GDM1 (cell line): ENCODE measurements at regions not wholly inside any gene's neighbourhood (a gene's known extent, or its start where the extent isn't known, plus 50 kb on each side); places are given as distances from the start of the nearest gene placed in this dataset.
"Not testable (repeated sequence)": the region's sequence is repeated elsewhere in the genome, so short reads cannot be mapped to it uniquely, and the experiment has no call there.

Source experiments
- DNase-seq: peaks from one replicate; lab custom pipeline; 2025; lab: John Stamatoyannopoulos, UW

DNA sequence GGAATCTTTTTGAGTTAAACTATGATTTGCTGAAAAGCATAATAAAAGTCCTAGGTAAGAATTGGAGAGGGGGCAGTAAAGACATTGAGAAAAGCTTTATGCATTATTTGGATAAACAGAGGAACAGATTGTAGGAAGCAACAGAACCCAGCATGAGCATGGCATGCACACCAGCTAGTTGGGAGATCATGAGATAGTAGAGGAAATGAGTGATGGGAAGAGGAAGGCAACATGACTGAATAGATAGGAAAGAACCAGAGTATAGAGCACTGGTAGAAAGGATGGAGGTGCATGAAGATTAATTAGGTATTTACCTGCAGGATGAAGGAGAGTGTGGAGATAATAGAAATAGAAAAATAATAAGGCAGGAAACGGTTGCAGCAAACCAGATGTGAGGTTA is 248.5 kb upstream of the LMO3 start:
- DNase-seq, result no peak

DNA sequence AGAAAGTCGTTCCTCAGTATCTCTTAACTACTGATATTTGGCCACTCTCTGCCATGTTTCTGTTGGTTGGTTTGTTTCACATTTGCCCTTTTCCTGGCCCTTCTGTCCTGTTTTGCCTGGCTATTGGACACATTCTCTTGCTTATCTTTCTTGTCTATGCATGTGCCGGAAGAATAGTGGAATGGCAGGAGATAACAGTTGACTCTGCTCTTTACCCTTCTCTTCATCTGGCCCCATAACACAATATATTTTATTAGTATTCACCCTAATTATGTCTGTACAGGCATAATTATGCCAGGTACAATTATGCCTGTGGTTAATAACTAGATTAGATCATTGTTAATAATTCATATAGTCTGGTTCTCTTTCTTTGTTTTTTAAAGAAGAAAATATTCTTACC is 243.5 kb upstream of the LMO3 start:
- no peak for DNase-seq

DNA sequence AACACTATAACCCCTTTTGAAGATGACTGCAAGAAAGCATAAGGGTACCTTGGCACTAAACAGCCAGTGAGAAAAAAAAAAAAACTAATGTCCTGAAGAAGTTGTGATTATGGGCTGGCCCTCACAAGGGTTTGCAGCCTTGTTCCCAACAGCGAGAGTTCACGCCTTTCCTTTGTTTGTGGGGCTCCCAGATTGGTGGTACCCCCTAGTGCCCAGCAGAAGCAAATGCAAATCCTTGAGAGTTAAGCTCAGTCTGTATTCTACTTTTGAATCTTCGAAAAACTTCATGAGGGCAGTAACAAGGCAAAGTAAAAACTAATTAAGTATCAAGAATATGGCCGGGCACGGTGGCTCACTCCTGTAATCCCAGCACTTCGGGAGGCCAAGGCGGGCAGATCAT is 238.9 kb upstream of the LMO3 start:
- DNase-seq, result no peak

DNA sequence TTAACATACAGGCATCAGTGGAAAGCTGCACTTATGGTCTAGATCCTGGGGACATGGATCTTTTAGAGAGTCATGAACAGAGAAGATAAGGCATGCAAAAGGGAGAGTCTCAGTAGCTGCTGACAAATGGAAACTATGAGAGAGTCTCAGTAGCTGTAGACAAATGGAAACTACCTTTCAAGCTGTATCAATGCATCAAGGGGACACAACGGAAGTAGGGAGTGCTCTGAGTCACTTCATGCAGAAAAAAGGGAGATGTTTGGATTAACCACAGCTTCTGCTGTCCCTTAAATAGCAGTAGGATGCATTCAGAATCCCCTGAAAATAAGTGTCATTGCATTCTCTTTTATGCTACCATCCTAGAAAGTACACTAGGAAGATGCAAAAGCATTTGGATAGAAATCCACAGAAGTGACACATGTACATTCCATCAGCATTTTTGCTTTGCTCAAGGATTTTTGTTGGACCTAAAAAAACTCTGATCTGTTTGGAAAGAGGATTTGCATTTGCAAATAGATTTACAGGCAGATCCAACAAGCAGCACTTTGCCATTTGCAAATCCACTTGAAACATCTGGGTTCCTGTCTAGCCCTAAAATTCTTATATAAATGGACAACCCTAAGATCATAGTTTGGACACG is 227.5 kb upstream of the LMO3 start:
- no peak for DNase-seq

DNA sequence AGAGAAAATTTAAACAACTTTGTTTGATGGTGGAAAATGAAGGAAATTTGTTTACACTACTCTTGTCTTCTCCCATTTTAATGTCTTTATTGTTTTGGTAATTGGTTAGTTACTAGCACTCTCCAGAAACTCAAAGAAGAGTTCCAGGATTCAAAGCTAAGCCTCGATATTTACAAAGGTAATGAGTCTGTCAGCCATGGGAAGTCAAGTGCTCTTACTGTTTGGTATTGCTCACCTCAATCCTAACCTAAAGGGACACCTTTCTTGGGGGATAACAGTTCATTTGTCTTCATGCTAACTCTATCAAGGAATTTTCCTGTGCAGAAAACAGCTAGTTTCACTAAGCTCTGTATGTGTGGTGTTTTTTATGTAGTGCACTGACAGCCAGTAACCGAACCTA is 222.9 kb upstream of the LMO3 start:
- DNase-seq, result no peak

DNA sequence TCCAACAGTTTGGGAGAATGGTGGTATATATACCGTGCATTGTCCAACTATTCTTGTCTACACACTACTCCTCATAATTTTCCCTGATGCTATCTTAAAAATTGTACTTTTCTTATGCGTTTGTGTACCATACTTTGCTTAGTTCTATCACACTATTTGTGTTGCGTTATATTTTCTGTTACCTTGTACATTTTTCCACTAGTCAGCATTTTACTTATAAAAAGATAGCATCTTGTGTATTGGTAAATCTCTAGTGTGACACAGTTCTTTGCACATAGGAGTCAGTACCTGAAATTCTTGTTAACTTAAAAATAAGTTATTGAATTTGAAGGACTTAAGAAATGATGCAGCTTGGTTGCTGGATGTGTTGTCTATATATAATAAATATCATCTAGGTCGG is 201.8 kb upstream of the LMO3 start:
- DNase-seq, result no peak

DNA sequence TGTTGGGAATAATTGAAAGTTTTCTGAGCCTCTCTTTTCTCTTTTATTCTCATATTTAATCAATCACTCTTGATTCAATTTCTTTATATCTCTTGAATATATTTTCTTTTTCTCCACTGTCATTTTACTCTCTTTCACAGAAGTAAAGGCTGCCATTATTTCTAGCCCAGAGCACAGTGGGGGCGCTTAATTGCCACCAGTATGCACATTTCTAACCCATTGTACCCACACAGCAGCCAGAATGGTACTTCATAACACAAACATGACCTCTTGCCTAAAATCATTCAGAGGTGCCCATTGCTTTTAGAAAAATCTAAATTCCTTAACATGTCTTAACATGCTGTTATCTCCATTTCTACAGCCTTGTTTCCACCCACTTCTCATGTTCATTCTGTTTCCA is 190.2 kb upstream of the LMO3 start:
- no peak for DNase-seq

DNA sequence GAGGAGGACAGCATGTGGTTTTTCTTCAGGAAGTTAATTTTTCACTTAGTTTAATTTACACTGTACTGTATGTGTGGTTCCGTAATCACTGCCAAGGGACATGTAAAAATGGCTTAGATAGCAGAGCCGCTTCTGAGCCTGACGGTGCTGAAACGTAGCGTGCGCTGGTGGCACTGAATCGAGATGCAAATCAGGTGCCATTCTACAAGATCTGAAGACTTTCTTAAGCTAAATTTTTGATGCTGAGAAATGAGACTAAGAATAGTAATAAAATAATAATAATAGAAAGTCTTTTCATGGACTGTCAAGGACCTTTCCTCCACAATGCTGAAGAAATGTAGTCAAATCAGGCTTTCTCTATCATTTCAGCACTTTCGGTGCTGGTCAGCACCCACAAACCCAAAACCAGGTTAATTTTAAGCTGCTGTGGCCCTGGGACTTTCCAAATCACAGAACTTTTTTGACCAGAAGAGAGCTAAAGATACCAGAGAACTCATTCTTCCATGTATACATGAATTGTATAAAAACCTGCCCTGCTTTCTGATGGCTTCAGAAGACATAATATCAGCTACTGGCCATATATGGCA is 183.3 kb upstream of the LMO3 start:
- no peak for DNase-seq

DNA sequence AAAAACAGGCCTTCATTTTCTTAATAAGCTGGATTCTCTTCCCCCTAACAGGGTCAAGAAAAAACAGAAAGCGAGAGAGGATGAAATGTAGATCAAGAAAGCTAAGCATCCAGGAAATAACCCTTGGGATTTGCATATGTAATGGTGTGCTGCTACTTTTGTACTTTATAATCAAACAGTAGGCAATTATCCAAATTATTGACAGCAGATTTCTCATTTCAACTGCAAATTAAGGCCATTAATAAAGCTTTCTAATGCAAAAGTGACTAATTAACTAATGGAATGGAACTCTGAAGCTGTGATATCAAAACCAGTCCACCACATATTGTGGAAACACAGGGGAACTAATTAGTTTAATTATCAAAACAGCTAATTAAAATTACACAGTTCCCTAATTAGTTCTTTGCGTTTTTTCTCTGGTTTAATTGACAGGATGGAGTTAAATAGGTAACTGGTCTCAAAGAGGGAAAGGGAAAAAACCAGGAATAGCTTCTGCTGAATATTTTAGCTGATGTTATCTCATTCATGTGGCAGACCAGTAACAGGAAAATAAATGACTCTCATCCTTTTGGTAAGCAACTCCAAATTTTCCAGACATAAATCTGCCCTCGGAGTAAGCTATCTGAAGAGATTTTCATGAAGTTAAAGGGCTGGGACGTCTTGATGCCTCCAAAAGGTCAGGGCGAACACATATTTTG is 182.7 kb upstream of the LMO3 start:
- no peak for DNase-seq

DNA sequence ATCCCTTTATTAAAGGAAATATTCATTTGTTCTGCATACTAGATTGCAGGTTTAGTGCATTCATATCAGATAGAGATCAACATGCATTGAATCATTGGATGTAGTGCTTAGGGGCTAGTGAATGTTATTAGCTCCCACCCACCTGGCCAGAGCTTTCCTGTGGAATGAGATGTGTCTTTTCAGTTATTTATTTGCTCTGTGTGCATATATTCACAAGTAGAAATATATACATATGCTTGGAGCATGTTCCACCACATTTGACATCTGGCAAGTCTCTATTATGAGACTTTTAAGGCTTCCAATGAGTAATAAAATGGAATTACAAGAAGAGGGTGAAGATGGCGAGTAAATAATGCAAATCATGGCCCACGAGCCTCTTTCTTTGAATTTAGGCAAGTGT is 180.0 kb upstream of the LMO3 start:
- DNase-seq, result no peak

DNA sequence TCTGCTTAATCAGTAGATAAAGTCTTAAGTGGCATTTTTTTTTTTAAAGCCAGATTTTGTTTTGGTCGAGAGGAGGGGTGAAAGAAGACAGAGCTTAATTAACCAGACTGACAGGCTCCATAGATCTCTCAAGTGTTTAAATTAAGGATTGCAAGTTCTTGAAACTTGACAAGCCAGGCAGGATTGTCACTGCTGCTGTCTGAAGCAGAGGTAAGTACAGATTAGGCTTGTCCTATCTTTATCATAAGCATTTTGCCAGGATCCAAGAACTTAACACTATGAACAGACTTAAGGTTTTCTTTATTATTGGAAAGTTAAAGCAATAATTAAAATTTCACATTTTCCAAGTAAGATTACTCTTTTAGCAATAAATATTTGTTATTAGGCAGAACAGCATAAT is 179.6 kb upstream of the LMO3 start:
- DNase-seq, result no peak

DNA sequence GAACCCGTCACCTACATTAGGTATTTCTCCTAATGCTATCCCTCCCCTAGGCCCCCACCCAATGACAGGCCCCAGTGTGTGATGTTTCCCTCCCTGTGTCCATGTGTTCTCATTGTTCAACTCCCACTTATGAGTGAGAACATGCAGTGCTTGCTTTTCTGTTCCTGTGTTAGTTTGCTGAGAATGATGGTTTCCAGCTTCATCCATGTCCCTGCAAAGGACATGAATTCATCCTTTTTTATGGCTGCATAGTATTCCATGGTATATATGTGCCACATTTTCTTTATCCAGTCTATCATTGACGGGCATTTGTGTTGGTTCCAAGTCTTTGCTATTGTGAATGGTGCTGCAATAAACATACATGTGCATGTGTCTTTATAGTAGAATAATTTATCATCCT is 163.2 kb upstream of the LMO3 start:
- DNase-seq, result not testable (repeated sequence)

DNA sequence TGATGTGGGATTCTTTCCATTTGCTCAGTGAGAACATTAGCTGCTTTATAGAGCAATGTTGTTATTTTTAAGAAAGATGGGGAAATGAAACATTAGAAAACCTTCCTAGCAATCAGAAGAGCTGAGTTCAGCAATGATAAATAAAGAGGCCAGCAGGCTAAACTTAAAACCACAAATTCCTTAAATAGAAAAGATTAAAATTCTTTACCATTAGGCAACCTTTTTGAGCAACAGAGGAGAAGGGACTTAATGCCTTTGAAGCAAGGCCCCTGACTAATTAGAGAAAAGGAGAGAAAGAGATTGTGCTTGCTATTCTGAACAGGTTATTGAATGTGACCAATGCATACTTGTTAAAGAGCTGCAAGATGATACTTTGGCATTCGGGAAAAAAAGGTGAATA is 160.8 kb upstream of the LMO3 start:
- no peak for DNase-seq

DNA sequence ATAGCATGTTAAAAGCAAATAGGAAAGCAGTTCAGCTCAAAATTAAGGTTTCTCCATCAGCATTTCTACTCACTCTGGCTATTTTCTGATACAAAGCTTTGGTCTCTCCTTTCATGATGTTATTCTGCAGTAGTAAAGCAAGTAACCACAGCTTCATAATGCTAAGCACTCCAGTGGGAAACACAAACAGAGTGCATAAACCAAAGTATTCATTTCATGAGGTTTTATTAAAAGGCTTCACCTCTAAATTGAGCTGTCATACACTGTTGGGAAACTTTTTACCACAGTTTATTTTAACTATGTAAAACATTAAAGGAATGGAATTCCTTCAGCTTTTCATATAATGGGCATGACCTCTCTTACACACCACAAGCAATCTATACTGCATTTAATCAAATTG is 157.9 kb upstream of the LMO3 start:
- DNase-seq, result no peak

DNA sequence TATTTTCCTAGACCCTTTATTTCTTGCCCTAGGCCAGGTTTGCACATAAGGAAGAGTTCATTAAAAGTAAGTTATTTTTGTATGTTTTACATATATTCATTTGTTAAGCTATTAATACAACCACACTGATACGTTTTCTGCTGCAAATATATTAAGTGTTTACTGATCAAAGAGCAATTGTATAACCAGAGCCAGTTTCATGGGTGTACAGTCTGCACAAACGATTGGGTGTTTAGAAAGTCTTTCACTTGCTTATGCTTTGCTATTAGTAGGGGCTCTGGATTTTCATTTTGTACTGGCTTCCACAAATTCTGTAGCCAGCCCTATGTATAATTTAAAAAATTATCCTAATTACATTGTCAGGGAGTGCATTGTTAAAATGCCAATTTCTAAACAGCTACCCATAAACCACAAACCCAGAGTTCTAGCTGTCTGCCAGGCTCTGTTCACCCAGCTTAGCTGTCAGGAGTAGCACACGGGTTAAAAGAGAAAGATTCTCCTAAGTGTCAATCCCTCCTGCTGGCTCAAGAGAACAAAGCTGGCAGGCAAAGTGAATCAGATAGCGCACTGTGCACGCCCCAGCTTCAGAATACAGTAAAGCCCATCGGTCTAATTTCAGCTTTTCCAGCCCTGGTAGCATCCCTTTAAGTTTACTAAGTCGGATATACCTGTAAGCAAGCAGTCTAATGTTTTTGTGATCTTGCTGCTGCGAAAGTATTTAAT is 151.0 kb upstream of the LMO3 start:
- no peak for DNase-seq

DNA sequence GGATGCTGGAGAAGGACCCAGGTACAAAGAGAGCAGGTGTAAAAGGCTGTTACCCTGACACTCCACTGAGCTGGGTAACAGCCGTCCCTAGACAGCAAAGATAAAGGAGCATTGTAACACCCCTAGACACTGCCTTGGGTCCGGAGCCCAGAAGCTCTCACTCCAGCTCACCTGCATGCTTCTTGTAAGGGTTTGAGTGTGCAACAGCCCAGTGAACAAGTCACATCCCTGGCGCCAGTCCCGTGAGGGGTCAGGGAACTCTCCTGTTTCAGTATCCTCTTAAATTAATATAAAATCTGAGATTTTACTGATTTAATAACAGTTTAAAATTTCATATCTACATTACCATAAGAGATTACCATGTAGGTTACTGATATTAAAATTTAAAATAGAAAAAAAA is 124.8 kb upstream of the LMO3 start:
- DNase-seq, result no peak

DNA sequence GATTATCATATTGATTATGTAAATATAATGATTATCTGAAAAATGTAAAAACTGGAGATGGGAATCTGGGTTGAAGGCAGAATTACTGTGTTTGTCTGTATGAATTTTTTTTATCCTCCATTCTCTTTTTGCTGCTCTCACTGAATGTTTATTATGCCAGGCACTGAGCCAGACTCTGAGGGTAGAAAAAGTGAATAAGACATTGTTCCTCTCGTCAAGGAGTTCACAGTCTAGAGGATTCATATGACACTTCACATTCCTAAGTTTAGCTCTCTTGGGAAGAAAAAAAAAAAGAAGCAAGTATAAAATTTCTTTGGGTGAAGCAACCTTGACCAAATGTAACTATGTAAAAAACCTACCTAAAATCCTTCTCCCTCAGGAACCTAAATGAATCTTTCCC is 120.9 kb upstream of the LMO3 start:
- no peak for DNase-seq

DNA sequence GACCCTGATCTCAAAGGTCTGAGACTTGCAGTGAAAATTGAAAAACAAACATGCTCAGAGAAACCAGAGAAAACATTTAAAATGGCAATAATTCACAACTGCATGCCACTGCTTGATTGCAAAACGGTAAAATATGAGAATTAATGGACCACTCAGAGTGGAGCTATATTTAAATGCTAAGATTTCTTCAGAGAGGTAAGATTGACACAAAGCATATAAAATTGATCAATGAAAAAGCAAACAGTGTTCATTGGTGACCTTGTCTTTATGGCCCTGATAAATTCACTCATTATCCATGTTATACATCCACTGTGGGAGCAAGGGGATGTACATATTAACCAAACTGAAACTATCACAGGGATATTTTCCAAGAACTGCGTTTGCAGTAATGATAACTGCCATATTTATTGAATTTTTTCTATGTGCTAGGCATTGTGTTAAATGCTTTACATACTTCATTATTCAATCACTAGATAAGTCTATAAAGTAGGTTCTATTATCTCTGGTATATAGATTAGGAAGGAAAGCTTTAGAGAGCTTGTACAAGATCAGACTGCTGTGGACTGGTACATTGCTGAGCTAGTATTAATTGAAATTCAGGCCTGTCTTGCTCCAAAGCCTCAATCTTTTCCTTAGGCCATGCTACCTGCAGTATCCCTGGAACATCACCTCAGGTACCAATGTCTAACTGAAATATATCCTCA is 113.9 kb upstream of the LMO3 start:
- DNase-seq, result no peak

DNA sequence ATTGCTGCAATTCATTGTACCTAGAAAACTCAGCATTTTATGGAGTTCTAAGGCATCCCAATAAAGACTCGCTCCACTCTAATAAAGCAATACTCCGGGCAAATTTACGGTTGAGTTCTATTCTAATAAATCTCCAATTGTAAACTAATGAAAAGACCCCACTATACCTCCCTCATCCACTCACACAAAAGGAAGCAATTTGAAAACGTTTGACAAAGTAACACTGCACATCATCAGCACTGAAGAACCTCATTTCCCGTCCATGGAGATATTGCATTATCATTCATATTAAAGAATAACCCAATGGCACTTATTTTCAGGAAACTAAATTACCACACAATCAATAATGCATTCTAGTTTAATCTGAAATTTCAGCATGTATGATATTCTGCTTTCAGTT is 111.0 kb upstream of the LMO3 start:
- DNase-seq, result no peak

DNA sequence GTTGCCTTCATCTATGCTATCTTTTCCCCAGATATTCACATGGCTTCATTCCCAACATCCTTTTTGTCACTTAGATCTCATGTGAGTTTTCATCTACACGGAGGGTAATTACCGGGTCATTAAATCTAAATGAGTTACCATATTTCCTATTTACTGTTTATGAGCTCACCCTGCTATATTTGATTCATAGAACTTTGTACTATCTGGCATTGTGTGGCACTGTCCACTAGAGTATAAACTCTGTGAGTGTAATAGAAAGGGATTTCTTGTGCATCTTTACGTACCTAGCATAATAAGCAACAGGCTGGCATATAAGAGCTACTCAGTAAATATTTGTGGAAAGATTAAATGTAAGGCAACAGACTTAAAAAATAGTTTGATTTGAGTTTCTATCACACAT is 86.1 kb upstream of the LMO3 start:
- no peak for DNase-seq

DNA sequence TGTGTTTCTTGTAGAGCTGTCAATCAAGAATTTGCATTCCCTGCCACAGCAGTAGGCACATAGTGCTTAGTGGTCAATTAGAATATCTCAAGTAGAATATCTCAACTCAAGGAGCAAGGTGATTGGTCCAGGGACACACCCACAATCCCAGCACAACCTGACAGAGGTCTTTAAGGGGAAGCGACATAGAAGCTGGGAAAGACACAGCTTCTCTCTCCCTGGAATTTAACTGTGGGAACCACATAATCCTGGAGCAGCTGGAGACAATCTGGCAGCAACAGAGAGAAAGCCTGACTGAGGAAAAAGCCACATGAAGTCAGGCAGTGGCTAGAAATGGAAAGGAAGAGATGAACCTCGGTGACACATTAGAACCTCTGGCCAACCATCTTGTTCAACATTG is 85.7 kb upstream of the LMO3 start:
- DNase-seq, result no peak

DNA sequence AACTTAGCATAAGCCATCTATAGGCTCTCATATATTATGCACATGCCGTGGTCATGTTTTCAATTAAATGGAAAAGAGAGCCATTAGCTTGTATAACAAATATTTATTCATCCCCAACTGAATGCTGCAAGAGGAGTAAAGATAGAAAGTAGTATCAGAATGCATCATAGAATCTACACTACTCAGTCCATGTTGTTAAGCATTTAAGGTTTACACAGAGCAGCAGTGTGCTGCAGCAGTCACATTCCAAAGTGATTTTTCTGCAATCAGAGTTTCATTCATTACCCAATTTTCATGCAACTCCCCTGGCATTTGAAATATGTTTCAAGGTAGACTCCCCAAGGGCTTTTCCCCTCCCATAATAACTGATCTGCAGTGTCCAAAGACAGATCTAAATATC is 82.2 kb upstream of the LMO3 start:
- no peak for DNase-seq

DNA sequence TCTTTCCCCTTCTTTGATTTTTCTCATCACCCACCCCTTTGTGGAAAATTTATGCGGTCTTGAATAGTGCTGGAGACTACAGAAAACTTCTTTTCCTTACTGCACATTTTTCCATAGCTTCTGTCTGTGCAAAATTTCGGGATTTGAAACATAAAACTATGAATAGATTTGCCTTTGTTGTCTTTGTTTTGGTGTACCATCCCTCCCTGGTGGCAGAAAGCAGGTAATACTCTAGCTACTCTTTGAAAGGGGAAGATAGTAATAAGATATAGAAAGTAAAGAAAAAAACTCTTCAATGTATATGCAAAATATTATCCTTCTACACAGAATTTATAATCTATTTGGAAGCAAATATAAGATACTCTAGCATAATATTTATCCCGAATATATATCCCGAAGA is 79.1 kb upstream of the LMO3 start:
- DNase-seq, result no peak
